Colonic mucosa (tissue), 4 donors: ENCODE measurements at regions not wholly inside any gene's neighbourhood (a gene's known extent, or its start where the extent isn't known, plus 50 kb on each side); places are given as distances from the start of the nearest gene placed in this dataset.

Source experiments
- DNase-seq: peaks from one replicate; pipeline ENCODE4 v3.0.0-alpha.2; 2020
- H3K27ac ChIP-seq: fragments of 200-600 bp; one replicate; pipeline ENCODE4 v1.8.0; 2021
- H3K27me3 ChIP-seq: fragments of 200-600 bp; one replicate; pipeline ENCODE4 v1.8.0; 2021
- H3K36me3 ChIP-seq: fragments of 200-600 bp; one replicate; pipeline ENCODE4 v1.8.0; 2021
- H3K4me1 ChIP-seq: fragments of 200-600 bp; one replicate; pipeline ENCODE4 v1.8.0; 2021; ENCODE audit warnings: mild to moderate bottlenecking
- H3K4me3 ChIP-seq: fragments of 200-600 bp; one replicate; pipeline ENCODE4 v1.8.0; 2021
- H3K9ac ChIP-seq, 2 donors: one replicate each; pipeline ENCODE4 v1.7.0; 2013; ENCODE audit warnings: control low read depth in 2 of 2, low read depth in 2 of 2, low read length in 2 of 2
- H3K9me3 ChIP-seq: fragments of 200-600 bp; one replicate; pipeline ENCODE4 v1.8.0; 2021
- CTCF ChIP-seq: fragments of 200-600 bp; IDR thresholded peaks from one replicate; pipeline ENCODE4 v1.8.0; 2022; ENCODE audit warnings: antibody characterized with exemption, mild to moderate bottlenecking
- intact Hi-C: fragments of 100-400 bp; cut with DNase I; formaldehyde crosslinking; loops from one replicate; pipeline ENCODE4 v1.14.1; 2022
- donor health status: healthy.
- donor health status: DM: no; HTN: no; CAD: no.
- donor health status: DM: no; HTN: no; CAD: no.

DNA sequence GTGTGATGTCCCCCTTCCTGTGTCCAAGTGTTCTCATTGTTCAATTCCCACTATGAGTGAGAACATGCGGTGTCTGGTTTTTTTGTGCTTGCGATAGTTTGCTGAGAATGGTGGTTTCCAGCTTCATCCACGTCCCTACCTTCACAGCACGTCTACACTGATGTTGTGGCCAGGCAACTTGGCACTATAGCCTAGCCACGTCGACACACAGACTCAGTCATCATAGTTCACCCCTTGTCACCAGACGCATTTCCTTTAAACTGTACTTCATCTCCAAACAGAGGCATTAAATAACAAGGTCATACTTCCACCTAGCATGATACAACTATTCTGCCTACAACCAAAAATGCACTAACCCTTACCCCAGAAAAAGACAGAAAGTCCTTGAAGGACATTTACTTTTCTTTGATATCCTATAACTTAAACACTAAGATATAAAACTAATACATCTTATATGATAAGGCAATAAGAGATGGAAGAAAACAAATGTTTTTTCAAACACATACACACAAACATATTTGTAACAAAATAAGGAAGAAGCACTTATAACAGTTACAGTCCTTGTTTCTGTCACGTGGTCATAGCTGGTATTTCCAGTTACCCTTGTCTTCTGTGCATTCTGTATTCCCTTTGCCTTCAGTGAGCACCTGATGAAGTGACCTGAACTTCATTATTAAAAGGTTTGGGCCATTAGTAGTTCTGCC lies 121.4 kb downstream of the KLF13 start:
- Histone ChIP-seq H3K9me3 (no peaks in the 10 kb centered on the region), H3K27me3 (no peaks in the 10 kb centered on the region), H3K36me3 (no peaks in the 10 kb centered on the region), H3K4me1 (no peaks in the 10 kb centered on the region), H3K9ac (no peak overlapping the region), H3K4me3 (no peak overlapping the region), H3K27ac (no peak overlapping the region)
- no peak for TF ChIP-seq CTCF
- intact Hi-C loops, result no loop called here
- DNase-seq, result peak; percentile 13

DNA sequence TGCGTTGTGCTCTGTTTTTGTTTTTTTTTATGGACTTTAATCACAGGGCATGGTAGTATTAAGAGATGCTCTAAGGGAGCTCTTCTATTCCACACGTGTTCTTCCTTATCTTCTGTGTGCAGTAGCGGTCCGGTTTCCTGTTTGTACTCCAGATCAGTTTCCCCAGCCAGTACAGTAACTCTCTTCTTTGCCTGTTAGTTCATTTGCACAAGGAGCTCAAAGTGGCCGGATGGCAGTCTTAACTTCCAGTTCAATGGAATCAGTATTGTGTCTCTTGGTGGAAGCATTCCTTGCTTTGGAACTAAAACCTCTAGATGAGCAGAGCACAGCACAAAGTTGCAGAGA lies 122.0 kb downstream of the KLF13 start:
- no peak overlapping the region for H3K4me3 ChIP-seq
- H3K4me1 ChIP-seq, result no peaks in the 10 kb centered on the region
- no peak overlapping the region for H3K9ac ChIP-seq
- no peaks in the 10 kb centered on the region for H3K36me3 ChIP-seq
- no peak overlapping the region for H3K27ac ChIP-seq
- TF ChIP-seq CTCF, result no peak
- H3K27me3 ChIP-seq, result no peaks in the 10 kb centered on the region
- intact Hi-C loops, result no loop called here
- DNase-seq, result peak; percentile 7
- no peaks in the 10 kb centered on the region for H3K9me3 ChIP-seq

DNA sequence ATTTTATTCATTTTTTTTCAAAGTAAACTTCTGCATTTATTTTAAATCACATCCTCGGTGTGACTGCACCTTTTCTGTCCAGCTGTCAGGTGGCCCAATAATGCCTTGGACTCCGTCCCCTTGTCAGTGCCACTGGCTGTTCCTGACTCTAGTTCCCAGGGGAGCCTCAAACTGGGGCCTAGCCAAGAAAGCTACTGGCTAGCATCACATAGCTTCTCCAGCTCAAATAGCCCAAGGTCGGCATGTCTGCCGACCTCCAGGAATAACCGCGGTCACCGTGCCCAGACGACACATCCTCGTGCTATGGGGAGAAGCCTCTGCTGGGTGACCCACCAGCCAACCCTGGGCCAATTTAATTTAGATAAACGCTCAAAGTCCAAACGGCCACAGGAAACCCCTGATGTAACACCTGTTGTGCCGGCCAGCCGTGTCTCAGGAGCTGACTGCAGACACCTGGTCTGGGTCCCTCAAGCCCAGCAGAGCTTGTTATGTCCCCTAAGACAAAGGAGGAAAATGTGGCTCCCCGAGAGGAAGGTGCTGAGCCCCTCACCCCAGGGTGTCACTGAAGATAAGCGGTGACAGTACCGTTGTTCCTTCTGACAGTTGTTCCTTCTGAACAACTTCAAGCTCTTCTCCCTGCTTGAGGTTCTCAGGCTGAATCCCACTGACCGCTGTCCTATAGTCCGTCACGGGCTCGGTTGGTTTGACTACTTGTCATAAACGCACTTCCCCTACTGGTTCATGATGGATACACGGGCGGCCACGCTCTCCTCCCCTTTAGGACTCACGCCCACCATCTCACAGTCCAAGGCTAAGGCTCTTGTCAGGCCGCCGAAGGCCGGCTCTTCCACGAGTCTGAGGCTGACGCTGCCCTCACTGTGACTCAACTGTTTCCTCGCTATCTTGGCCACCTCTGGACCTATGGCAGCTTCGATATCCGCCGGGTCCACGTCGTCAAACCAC lies 126.2 kb downstream of the KLF13 start:
- Histone ChIP-seq H3K4me1 (no peaks in the 10 kb centered on the region), H3K36me3 (no peaks in the 10 kb centered on the region), H3K27me3 (no peaks in the 10 kb centered on the region), H3K4me3 (no peak overlapping the region), H3K9ac (no peak overlapping the region), H3K9me3 (no peaks in the 10 kb centered on the region), H3K27ac (no peak overlapping the region)
- intact Hi-C loops, result no loop called here
- no peak for DNase-seq
- no peak for TF ChIP-seq CTCF

DNA sequence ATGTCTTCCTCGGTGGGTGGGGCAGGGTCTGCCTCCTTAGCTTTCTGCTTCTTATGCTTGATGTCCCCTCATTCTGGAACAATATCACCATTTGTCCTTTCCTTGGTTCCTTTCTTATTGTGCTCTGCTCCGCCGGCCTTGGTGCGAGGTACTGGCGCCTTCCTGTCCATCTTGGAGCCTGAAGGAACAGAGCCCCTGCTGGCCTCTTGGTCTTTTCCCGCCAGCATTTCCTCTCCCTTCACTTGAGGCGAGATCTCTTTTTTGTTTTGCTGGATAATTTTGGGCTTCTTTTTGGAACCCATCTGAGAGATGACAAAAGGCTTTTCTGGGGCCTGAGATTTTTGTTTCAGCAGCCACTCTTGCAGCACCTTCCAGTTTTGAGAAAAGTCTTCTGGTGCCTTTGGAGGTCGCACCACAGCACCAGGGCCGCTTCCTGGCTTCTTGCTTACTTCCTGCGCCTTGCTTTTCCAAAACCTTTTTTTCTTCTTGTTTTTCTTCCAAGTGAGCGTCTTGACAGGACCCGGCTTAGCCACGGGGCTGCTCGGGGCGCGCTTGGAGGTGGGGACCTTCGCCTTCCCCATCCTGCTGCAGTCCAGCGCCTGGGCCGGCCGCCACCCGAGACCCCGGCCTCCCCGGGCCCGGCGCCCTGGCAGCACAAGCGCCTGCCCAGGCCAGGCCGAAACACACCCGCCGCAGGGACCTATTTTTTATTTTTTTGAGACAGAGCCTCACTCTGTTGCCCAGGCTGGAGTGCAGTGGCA lies 127.1 kb downstream of the KLF13 start:
- DNase-seq, result no peak
- Histone ChIP-seq H3K36me3 (no peaks in the 10 kb centered on the region), H3K4me1 (no peaks in the 10 kb centered on the region), H3K27ac (no peak overlapping the region), H3K9me3 (no peaks in the 10 kb centered on the region), H3K9ac (no peak overlapping the region), H3K27me3 (no peaks in the 10 kb centered on the region), H3K4me3 (no peak overlapping the region)
- no peak for TF ChIP-seq CTCF
- intact Hi-C loops, result no loop called here

DNA sequence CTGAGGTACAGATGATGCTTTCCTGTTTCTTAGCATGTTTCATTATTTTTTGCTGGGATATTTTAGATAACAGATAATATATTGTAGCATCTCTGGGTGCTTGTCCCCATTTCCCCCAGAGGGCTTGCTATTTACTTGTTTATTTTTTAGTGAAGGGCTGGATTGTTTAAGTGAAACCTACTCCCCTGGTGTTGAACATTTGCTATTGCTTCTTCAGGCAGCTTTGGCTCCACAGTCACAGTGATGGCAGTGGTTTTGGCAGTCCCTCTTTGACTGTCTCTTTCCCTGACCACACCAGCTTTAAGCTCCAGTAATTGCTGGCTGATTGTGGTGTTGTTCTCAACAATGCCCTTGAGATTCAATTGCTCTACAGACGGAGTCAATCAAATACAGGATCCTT lies 128.9 kb downstream of the KLF13 start:
- no peak overlapping the region for H3K27ac ChIP-seq
- no peaks in the 10 kb centered on the region for H3K4me1 ChIP-seq
- no peaks in the 10 kb centered on the region for H3K27me3 ChIP-seq
- no peaks in the 10 kb centered on the region for H3K9me3 ChIP-seq
- intact Hi-C loops, result no loop called here
- TF ChIP-seq CTCF, result no peak
- H3K36me3 ChIP-seq, result no peaks in the 10 kb centered on the region
- no peak overlapping the region for H3K9ac ChIP-seq
- no peak overlapping the region for H3K4me3 ChIP-seq
- DNase-seq, result no peak
